K562 (cell line): ENCODE measurements at regions not wholly inside any gene's neighbourhood (a gene's known extent, or its start where the extent isn't known, plus 50 kb on each side); places are given as distances from the start of the nearest gene placed in this dataset.

Source experiments
- ATAC-seq: fragments of 200-7000 bp; cut with Tn5 transposase; 3 replicates; pipeline ENCODE4 v1.9.1; 2020; ENCODE audit warnings: moderate library complexity
- BruUV-seq: library from RNA; stranded (reverse); fragments of 400-500 nt; replicated peaks from 2 replicates; lab custom pipeline; 2021; lab: Mats Ljungman, UMichigan
- CTCF ChIA-PET: fragments of 300-600 bp; formaldehyde crosslinking; extraction: SDS; loops from one replicate; lab custom pipeline; 2021; ENCODE audit warnings: low intra/inter-chr PET ratio; lab: Yijun Ruan, JAX
- POLR2A ChIA-PET: fragments of 300-600, 350-650 bp; sonication (Branson Sonifier 250); formaldehyde crosslinking; extraction: SDS; loops from one replicate; lab custom pipeline; 2021; ENCODE audit warnings: antibody characterized with exemption, inconsistent platforms; lab: Yijun Ruan, JAX
- DNase-seq, 4 experiments: peaks; one replicate each; pipeline versions ENCODE4 v3.0.0 to v3.0.0-alpha.2; 2011 to 2018; ENCODE audit warnings: low spot score in 3 of 4, mixed read lengths in 3 of 4; ENCODE audit errors: extremely low read depth in 1 of 4
- FAIRE-seq: peaks from 2 replicates; lab custom pipeline; 2011; peaks lifted over from hg19 to GRCh38; lab: Jason Lieb, UNC
- H2AFZ ChIP-seq: 2 replicates; pipeline ENCODE4 v1.6.0; 2011; ENCODE audit warnings: low read depth, low read length, control low read depth, inconsistent platforms
- H3K27ac ChIP-seq: fragments of 200-600 bp; 3 replicates; pipeline ENCODE4 v1.8.0; 2011; ENCODE audit warnings: low read depth, mild to moderate bottlenecking, control low read depth, inconsistent platforms, low read length, moderate library complexity, mixed read lengths; ENCODE audit errors: extremely low read depth
- H3K27me3 ChIP-seq, 2 experiments: fragments of 300-600 bp in 1 of 2; 2 replicates in 1 of 2; 3 replicates in 1 of 2; pipeline versions ENCODE4 v1.6.0 to v1.8.0; 2011; ENCODE audit warnings: inconsistent platforms in 2 of 2, low read length in 2 of 2, mild to moderate bottlenecking in 1 of 2, mixed read lengths in 1 of 2, moderate library complexity in 1 of 2; ENCODE audit not compliant: control insufficient read depth in 2 of 2, insufficient read depth in 2 of 2
- H3K36me3 ChIP-seq: fragments of 300-600 bp; 3 replicates; pipeline ENCODE4 v1.8.0; 2011; ENCODE audit warnings: mild to moderate bottlenecking, low read length, inconsistent platforms; ENCODE audit not compliant: control insufficient read depth, insufficient read depth
- H3K4me1 ChIP-seq, 2 experiments: fragments of 200-600 bp in 1 of 2; replicated peaks in 1 of 2; 2 replicates in 1 of 2; 3 replicates in 1 of 2; pipeline versions ENCODE4 v1.5.1 to v1.8.0; 2011; ENCODE audit warnings: inconsistent platforms in 2 of 2, low read length in 2 of 2, mild to moderate bottlenecking in 1 of 2, mixed read lengths in 1 of 2, moderate library complexity in 1 of 2; ENCODE audit not compliant: control insufficient read depth in 2 of 2, insufficient read depth in 2 of 2
- H3K4me2 ChIP-seq: 2 replicates; pipeline ENCODE4 v1.6.1; 2011; ENCODE audit warnings: low read length, control low read depth, inconsistent platforms, mixed read lengths; ENCODE audit not compliant: insufficient read depth
- H3K4me3 ChIP-seq: fragments of 200-600 bp; sonication (generic), shearing (Covaris generic); 2 replicates; pipeline ENCODE4 v1.5.1; 2016; ENCODE audit warnings: control low read depth, inconsistent platforms
- H3K79me2 ChIP-seq: fragments of 200-600 bp; 3 replicates; pipeline ENCODE4 v1.8.0; 2011; ENCODE audit warnings: low read length, inconsistent platforms; ENCODE audit not compliant: control insufficient read depth, insufficient read depth
- H3K9ac ChIP-seq, 2 experiments: 2 replicates each; pipeline versions ENCODE4 v1.6.0 to v1.6.1; 2011; ENCODE audit warnings: low read depth in 2 of 2, low read length in 2 of 2, control low read depth in 1 of 2, inconsistent platforms in 1 of 2, mild to moderate bottlenecking in 1 of 2, mixed read lengths in 1 of 2; ENCODE audit not compliant: insufficient read depth in 1 of 2
- H3K9me1 ChIP-seq: one replicate; pipeline ENCODE4 v1.6.0; 2011; ENCODE audit warnings: inconsistent platforms, mild to moderate bottlenecking, low read length, moderate library complexity; ENCODE audit not compliant: control insufficient read depth, insufficient read depth
- H3K9me3 ChIP-seq: replicated peaks from 2 replicates; pipeline ENCODE4 v1.5.1; 2011; ENCODE audit warnings: low read depth, low read length, inconsistent platforms; ENCODE audit not compliant: control insufficient read depth, insufficient read depth
- H4K20me1 ChIP-seq: replicated peaks from 2 replicates; pipeline ENCODE4 v1.6.1; 2011; ENCODE audit warnings: low read length, inconsistent platforms, mixed read lengths; ENCODE audit not compliant: control insufficient read depth, insufficient read depth
- DEAF1 ChIP-seq: fragments of 450-650 bp; formaldehyde crosslinking; IDR thresholded peaks from 2 replicates; pipeline ENCODE4 v1.4.0; 2020; ENCODE audit warnings: mild to moderate bottlenecking, moderate library complexity
- FIP1L1 ChIP-seq: fragments of 200-400 bp; formaldehyde crosslinking; IDR thresholded peaks from 2 replicates; pipeline ENCODE4 v1.6.1; 2018; ENCODE audit warnings: mild to moderate bottlenecking, low read depth, low read length; ENCODE audit not compliant: poor library complexity, severe bottlenecking
- RUNX1 ChIP-seq: sonication (generic); IDR thresholded peaks from 2 replicates; pipeline ENCODE4 v1.6.1; 2016; ENCODE audit warnings: antibody characterized with exemption, low read depth
- SREBF2 ChIP-seq: sonication (generic); formaldehyde crosslinking; IDR thresholded peaks from 2 replicates; pipeline ENCODE4 v1.4.0; 2020; ENCODE audit warnings: mild to moderate bottlenecking, missing genetic modification reagents
- TBP ChIP-seq: optimal IDR thresholded peaks from 2 replicates; pipeline ENCODE3; 2011; ENCODE audit warnings: low read depth, low read length, improper control_type of control experiment
- THAP7 ChIP-seq: fragments of 250-450 bp; sonication (Bioruptor Pico); IDR thresholded peaks from 2 replicates; pipeline ENCODE4 v1.5.0; 2021
- UBTF ChIP-seq, 2 experiments: IDR thresholded peaks; 2 replicates each; pipeline ENCODE4 v1.6.1; 2012; ENCODE audit warnings: improper control_type of control experiment in 2 of 2, low read depth in 2 of 2, low read length in 2 of 2, borderline replicate concordance in 1 of 2
- ZBTB1 ChIP-seq: sonication (generic); formaldehyde crosslinking; IDR thresholded peaks from 2 replicates; pipeline ENCODE4 v1.8.1; 2023; ENCODE audit warnings: missing genetic modification reagents, low read depth, mild to moderate bottlenecking, borderline replicate concordance
- ZNF174 ChIP-seq: fragments of 250-450 bp; sonication (Bioruptor Pico); IDR thresholded peaks from 2 replicates; pipeline ENCODE4 v1.4.0; 2020; ENCODE audit warnings: mild to moderate bottlenecking
- ZNF507 ChIP-seq: conservative IDR thresholded peaks from 2 replicates; pipeline ENCODE4 v1.6.1; 2017; ENCODE audit warnings: missing genetic modification characterization, missing compliant biosample characterization
- ZNF586 ChIP-seq: fragments of 450-650 bp; formaldehyde crosslinking; conservative IDR thresholded peaks from 2 replicates; pipeline ENCODE4 v1.4.0; 2020; ENCODE audit warnings: mild to moderate bottlenecking, moderate library complexity
- ZNF695 ChIP-seq: fragments of 450-650 bp; formaldehyde crosslinking; IDR thresholded peaks from 2 replicates; pipeline ENCODE4 v1.4.0; 2020; ENCODE audit warnings: mild to moderate bottlenecking, moderate library complexity
- WGBS: fragments of 100-300 bp; shearing (Covaris generic); methylation state at CpG from one replicate; pipeline ENCODE4 v1.1.6; 2016; ENCODE audit warnings: low coverage, mixed read lengths; ENCODE audit not compliant: insufficient coverage; ENCODE audit errors: missing lambda C conversion rate; 5-methylcytosine and 5-hydroxymethylcytosine counted together
- in situ Hi-C: fragments of 300-500 bp; cut with MboI; formaldehyde crosslinking; loops from 4 replicates; pipeline ENCODE4 v1.15.0; 2018; ENCODE audit warnings: inconsistent platforms, mixed read lengths
- intact Hi-C: fragments of 100-400 bp; cut with micrococcal nuclease; formaldehyde crosslinking; loops from 2 replicates; pipeline ENCODE4 v1.14.2; 2022

- TF ChIP-seq ZBTB1, result no peak
- TF ChIP-seq SREBF2, result no peak
- no peak for TF ChIP-seq THAP7 (CRISPR knock-in tag)
- TF ChIP-seq ZNF586 (CRISPR knock-in tag), result no peak
Measured at GRCh38 chr10:10821926-10822325, 195.7 kb upstream of the CELF2 start (continued).

- in situ Hi-C loops, result no loop called here
- no peak overlapping the region for H3K4me2 ChIP-seq
- no peak for FAIRE-seq
- no peak for TF ChIP-seq DEAF1 (CRISPR knock-in tag)
- TF ChIP-seq UBTF (IDR thresholded peaks at IDR 0.05; ENCODE audit: borderline replicate concordance in 1 of 2, low read depth in 2 of 2, low read length in 2 of 2), result no peak
- no peak for TF ChIP-seq ZNF174 (CRISPR knock-in tag)
- TF ChIP-seq RUNX1, result no peak
- TF ChIP-seq ZNF507 (tag), result no peak
- TF ChIP-seq TBP, result no peak
- no peak for TF ChIP-seq ZNF695 (CRISPR knock-in tag)
- no peak for TF ChIP-seq FIP1L1
Measured at GRCh38 chr10:10824591-10825148, 193.0 kb upstream of the CELF2 start.

More at GRCh38 chr10:10824591-10825148, 193.0 kb upstream of the CELF2 start:
- no peak overlapping the region for H3K9ac ChIP-seq
- no peaks in the 10 kb centered on the region for H4K20me1 ChIP-seq
- H3K4me1 ChIP-seq, result no peaks in the 10 kb centered on the region
- CTCF ChIA-PET, result no interaction called here
- POLR2A ChIA-PET, result no interaction called here
- H3K36me3 ChIP-seq, result no peaks in the 10 kb centered on the region
- BruUV-seq, result no TSS peak
- no peaks in the 10 kb centered on the region for H3K9me3 ChIP-seq
- H3K4me3 ChIP-seq, result no peak overlapping the region
- H3K27ac ChIP-seq, result no peak overlapping the region
- DNase-seq (no peak), ATAC-seq (no peak)
- WGBS, result 4% methylated on average over 8 of the region's 8 CpGs
- H2AFZ ChIP-seq, result no peak overlapping the region
- no peaks in the 10 kb centered on the region for H3K27me3 ChIP-seq
- H3K79me2 ChIP-seq, result no peaks in the 10 kb centered on the region
- intact Hi-C loops, result no loop called here
- H3K9me1 ChIP-seq, result no peaks in the 10 kb centered on the region
